Gastrocnemius medialis (tissue), 4 donors: ENCODE measurements at regions not wholly inside any gene's neighbourhood (a gene's known extent, or its start where the extent isn't known, plus 50 kb on each side); places are given as distances from the start of the nearest gene placed in this dataset.
"Not testable (repeated sequence)": the region's sequence is repeated elsewhere in the genome, so short reads cannot be mapped to it uniquely, and the experiment has no call there.

ENCODE experiments used
- ATAC-seq, 2 donors: fragments of 150-250 bp; one replicate each; pipeline ENCODE4 v1.9.1; 2016
- DNase-seq, 2 donors: peaks; one replicate each; pipeline ENCODE4 v3.0.0-alpha.2; 2019
- H3K27ac ChIP-seq, 4 donors: fragments of 200-600 bp; sonication (generic); 1 replicate in 1 of 4; 2 replicates in 3 of 4; pipeline ENCODE4 v1.5.1; 2016 to 2018; ENCODE audit warnings: mild to moderate bottlenecking in 2 of 4, moderate library complexity in 1 of 4
- H3K27me3 ChIP-seq, 3 donors: fragments of 200-600 bp; sonication (generic) in 2 of 3; 1 replicate in 1 of 3; 2 replicates in 2 of 3; pipeline versions ENCODE4 v1.5.1 to v1.6.0; 2016 to 2019; ENCODE audit warnings: mild to moderate bottlenecking in 1 of 3, moderate library complexity in 1 of 3
- H3K36me3 ChIP-seq, 2 donors: fragments of 200-600 bp; sonication (generic) in 1 of 2; one replicate each; pipeline ENCODE4 v1.5.1; 2017 to 2018
- H3K4me1 ChIP-seq, 2 donors: fragments of 200-600 bp; sonication (generic) in 1 of 2; one replicate each; pipeline ENCODE4 v1.5.1; 2016 to 2017; ENCODE audit warnings: mild to moderate bottlenecking in 2 of 2
- H3K4me3 ChIP-seq, 4 donors: fragments of 200-600 bp; sonication (generic) in 3 of 4; 1 replicate in 1 of 4; 2 replicates in 3 of 4; pipeline ENCODE4 v1.5.1; 2016 to 2019; ENCODE audit warnings: mild to moderate bottlenecking in 2 of 4
- H3K9me3 ChIP-seq, 3 donors: fragments of 200-600 bp; sonication (generic) in 2 of 3; 1 replicate in 1 of 3; 2 replicates in 2 of 3; pipeline ENCODE4 v1.5.1; 2016 to 2019
- POLR2A ChIP-seq, 2 donors: fragments of 450-650 bp; IDR thresholded peaks; one replicate each; pipeline ENCODE4 v1.6.1; 2017; ENCODE audit warnings: antibody characterized with exemption in 2 of 2, mild to moderate bottlenecking in 2 of 2, moderate library complexity in 2 of 2
- in situ Hi-C, 4 donors: fragments of 200-750 bp; cut with MboI; loops; one replicate each; pipeline versions ENCODE4 v1.15.0 to v1.8.0; 2017; ENCODE audit warnings: low sequenced_read_pairs in 4 of 4
- intact Hi-C: fragments of 100-400 bp; cut with DNase I; formaldehyde crosslinking; loops from one replicate; pipeline ENCODE4 v1.15.1; 2023; ENCODE audit warnings: low total_unique reads
- TF ChIP-seq, protein P1 (sequence below), 5 experiments: fragments of 450-650 bp in 3 of 5; fragments of 200-600 bp in 2 of 5; sonication (generic) in 2 of 5; IDR thresholded peaks in 4 of 5; conservative IDR thresholded peaks in 1 of 5; 1 replicate in 4 of 5; 2 replicates in 1 of 5; pipeline ENCODE4 v1.5.1; 2016 to 2019; ENCODE audit warnings: antibody characterized with exemption in 5 of 5, mild to moderate bottlenecking in 3 of 5, moderate library complexity in 3 of 5

DNA sequence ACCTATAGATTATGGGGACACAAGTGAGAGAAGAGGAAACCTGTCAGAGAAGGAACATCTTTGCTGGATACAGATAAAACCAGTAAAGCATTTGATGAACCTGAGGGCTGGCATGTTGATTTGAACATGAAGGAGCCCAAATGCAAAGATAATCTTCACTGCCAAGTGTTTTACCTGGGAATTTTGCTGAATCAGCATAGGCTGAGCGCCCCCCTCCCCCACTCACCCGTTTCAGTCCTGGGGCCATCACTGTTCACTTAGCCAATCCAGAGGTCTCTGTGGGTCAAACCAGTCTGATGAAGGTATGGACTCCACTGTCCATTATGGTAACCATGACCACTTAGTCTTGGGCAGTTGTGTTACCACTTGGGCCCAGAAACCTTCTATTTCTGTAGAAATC lies 466.0 kb upstream of the GRM7 start:
- no peaks in the 10 kb centered on the region for H3K4me1 ChIP-seq
- no peak overlapping the region for H3K27ac ChIP-seq
- H3K4me3 ChIP-seq, result no peak overlapping the region
- no peak for ATAC-seq
- intact Hi-C loops, result no loop called here
- no peaks in the 10 kb centered on the region for H3K36me3 ChIP-seq
- in situ Hi-C loops, result no loop called here
- no peaks in the 10 kb centered on the region for H3K9me3 ChIP-seq
- no peaks in the 10 kb centered on the region for H3K27me3 ChIP-seq
- DNase-seq, result no peak
- TF ChIP-seq POLR2A (IDR thresholded peaks at IDR 0.05), result no peak
- TF ChIP-seq, protein P1, sequence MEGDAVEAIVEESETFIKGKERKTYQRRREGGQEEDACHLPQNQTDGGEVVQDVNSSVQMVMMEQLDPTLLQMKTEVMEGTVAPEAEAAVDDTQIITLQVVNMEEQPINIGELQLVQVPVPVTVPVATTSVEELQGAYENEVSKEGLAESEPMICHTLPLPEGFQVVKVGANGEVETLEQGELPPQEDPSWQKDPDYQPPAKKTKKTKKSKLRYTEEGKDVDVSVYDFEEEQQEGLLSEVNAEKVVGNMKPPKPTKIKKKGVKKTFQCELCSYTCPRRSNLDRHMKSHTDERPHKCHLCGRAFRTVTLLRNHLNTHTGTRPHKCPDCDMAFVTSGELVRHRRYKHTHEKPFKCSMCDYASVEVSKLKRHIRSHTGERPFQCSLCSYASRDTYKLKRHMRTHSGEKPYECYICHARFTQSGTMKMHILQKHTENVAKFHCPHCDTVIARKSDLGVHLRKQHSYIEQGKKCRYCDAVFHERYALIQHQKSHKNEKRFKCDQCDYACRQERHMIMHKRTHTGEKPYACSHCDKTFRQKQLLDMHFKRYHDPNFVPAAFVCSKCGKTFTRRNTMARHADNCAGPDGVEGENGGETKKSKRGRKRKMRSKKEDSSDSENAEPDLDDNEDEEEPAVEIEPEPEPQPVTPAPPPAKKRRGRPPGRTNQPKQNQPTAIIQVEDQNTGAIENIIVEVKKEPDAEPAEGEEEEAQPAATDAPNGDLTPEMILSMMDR (IDR thresholded peaks at IDR 0.05 in 4 of 5, conservative IDR thresholded peaks at IDR 0.05 in 1 of 5), result no peak

DNA sequence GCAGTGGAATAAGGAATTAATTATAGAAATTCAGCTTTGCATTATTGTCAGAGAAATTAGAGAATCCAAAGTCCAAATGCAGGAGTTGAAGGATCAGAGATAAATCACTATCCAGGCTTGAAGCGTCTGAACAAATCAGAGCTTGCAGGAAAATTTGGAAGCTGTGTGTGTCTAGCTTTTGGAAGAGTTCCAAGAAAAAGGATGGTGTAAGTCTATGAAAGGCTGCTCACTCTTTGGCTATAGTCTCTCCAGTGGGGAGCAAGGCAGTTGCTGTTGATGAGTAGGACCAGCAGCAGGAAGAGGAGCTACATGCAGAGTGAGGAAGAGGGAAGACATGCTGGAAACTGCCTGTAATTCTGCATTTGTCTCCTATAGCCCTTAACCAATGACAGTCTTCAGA lies 464.3 kb upstream of the GRM7 start:
- Histone ChIP-seq H3K9me3 (no peaks in the 10 kb centered on the region), H3K27me3 (no peaks in the 10 kb centered on the region), H3K36me3 (no peaks in the 10 kb centered on the region), H3K4me3 (no peak overlapping the region), H3K27ac (no peak overlapping the region), H3K4me1 (no peaks in the 10 kb centered on the region)
- intact Hi-C loops (no loop called here), in situ Hi-C loops (no loop called here)
- DNase-seq, result no peak
- TF ChIP-seq, protein P1 (IDR thresholded peaks at IDR 0.05 in 4 of 5, conservative IDR thresholded peaks at IDR 0.05 in 1 of 5), result no peak
- ATAC-seq, result no peak

DNA sequence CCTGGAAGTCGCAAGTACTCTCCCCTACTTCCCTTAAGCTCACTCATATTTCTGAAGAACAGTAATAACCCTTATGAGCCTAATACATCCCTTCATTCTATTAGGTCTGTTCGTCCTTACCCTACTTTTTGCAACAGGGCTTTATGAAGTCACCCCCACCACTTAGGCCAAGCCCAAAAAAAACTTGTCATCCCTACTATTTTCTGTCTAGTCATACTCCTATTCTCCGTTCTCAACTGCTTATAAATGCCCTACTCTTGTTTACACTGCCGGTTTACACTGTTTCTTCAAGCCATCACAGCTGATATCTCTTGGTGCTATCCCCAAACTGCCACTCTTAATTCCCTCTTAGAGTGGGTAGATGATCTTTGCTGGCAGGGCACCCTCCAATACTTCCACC lies 458.2 kb upstream of the GRM7 start:
- H3K27me3 ChIP-seq, intact Hi-C loops, H3K27ac ChIP-seq, H3K36me3 ChIP-seq, H3K9me3 ChIP-seq, DNase-seq, in situ Hi-C loops, ATAC-seq, H3K4me3 ChIP-seq, H3K4me1 ChIP-seq: not testable (repeated sequence)

DNA sequence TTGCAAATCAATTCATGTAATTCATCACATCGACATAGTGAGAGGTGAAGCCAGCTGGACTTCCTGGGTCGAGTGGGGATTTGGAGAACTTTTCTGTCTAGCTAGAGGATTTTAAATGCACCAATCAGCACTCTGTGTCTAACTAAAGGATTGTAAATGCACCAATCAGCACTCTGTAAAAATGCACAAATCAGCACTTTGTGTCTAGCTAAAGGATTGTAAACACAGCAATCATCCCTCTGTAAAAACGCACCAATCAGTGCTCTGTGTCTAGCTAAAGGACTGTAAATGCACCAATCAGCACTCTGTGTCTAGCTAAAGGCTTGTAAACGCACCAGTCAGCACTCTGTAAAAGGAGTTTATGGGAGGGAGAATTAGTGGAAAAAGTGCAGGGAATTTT lies 454.0 kb upstream of the GRM7 start:
- DNase-seq, H3K27ac ChIP-seq, H3K4me3 ChIP-seq, H3K36me3 ChIP-seq, in situ Hi-C loops, intact Hi-C loops, H3K27me3 ChIP-seq, H3K4me1 ChIP-seq, ATAC-seq, H3K9me3 ChIP-seq: not testable (repeated sequence)

DNA sequence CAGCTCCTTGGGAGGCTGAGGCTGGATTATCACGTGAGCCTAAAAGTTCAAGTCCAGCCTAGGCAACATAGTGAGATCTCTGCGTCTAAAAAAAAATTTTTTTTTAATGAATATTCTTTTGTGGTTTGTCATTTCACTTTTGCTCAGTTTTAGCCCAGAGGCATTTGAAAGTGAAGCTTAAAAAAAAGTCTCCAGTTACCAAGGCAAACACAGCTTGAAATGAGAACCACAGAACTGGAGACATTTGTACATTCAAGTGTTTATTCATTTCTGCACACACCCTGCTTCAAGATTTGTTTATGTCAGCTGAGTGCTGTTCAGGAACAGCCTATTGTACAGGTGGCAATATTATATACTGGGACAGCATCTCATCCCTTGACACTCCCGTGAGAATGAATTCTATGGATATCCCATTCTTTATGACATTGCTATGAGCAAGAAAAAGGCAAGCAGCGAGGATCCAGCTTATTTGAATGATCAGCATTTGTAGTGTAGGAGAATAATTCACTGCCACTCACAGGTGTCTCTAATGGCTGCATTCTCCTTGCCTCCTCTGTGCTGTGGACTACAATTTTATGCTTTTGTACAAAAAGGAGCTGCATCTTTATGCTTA lies 444.8 kb upstream of the GRM7 start:
- ATAC-seq (no peak), DNase-seq (no peak)
- H3K27ac ChIP-seq, result no peak overlapping the region
- intact Hi-C loops, result no loop called here
- no peaks in the 10 kb centered on the region for H3K27me3 ChIP-seq
- in situ Hi-C loops, result no loop called here
- H3K36me3 ChIP-seq, result no peaks in the 10 kb centered on the region
- H3K9me3 ChIP-seq, result no peaks in the 10 kb centered on the region
- TF ChIP-seq, protein P1 (IDR thresholded peaks at IDR 0.05 in 4 of 5, conservative IDR thresholded peaks at IDR 0.05 in 1 of 5), result no peak
- no peak for TF ChIP-seq POLR2A (IDR thresholded peaks at IDR 0.05)
- H3K4me3 ChIP-seq, result no peak overlapping the region
- H3K4me1 ChIP-seq, result no peaks in the 10 kb centered on the region

DNA sequence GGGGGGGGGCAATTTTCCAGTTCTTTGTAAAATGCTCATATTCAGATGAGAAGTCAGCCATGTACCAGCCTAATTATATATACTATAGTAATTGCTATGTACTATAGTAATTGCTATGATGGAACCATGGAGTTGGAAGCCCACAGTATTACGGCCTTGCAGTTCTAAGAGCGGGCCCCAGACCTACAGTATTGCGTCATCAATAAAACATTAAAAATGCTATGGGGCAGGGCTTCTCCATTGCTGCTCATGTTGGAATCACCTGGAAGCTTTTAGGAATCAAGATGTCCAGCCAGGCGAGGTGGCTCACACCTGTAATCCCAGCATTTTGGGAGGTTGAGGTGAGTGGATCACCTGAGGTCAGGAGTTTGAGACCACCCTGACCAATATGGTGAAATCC lies 443.7 kb upstream of the GRM7 start:
- in situ Hi-C loops, result no loop called here
- H3K4me1 ChIP-seq, result no peaks in the 10 kb centered on the region
- DNase-seq, result no peak
- H3K36me3 ChIP-seq, result no peaks in the 10 kb centered on the region
- no peak for TF ChIP-seq POLR2A (IDR thresholded peaks at IDR 0.05)
- TF ChIP-seq, protein P1 (IDR thresholded peaks at IDR 0.05 in 4 of 5, conservative IDR thresholded peaks at IDR 0.05 in 1 of 5), result no peak
- ATAC-seq, result no peak
- H3K27me3 ChIP-seq, result no peaks in the 10 kb centered on the region
- H3K27ac ChIP-seq, result no peak overlapping the region
- intact Hi-C loops, result no loop called here
- H3K9me3 ChIP-seq, result no peaks in the 10 kb centered on the region
- no peak overlapping the region for H3K4me3 ChIP-seq
